HL-60 (cell line): ENCODE measurements at regions not wholly inside any gene's neighbourhood (a gene's known extent, or its start where the extent isn't known, plus 50 kb on each side); places are given as distances from the start of the nearest gene placed in this dataset.

Experiments
- POLR2AphosphoS5 ChIP-seq: IDR thresholded peaks from 2 replicates; pipeline ENCODE4 v1.6.1; 2012; ENCODE audit warnings: low read depth
- TF ChIP-seq, protein P1 (sequence below): IDR thresholded peaks from one replicate; pipeline ENCODE4 v1.5.1; 2011; ENCODE audit warnings: low read length, control low read depth, inconsistent platforms; ENCODE audit not compliant: insufficient read depth

DNA sequence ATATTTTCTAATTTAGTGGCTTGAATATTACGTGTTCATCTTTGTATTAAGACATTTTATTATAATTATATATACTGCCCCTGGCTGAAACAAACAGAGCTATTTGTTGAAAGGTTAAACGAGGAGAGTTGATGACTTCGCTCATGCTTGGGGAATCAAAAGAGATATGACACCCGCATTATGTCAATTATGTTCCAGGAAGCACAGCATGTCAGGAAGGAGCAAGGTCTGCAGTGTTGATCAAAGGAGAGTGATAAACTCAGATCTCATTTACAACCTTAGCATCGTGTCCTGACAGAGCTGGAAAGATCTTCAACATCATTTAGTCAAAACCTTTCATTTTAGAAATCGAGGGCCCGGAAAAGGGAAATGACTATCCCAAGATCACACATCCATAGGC, 510.1 kb downstream of the TDRD15 start:
- TF ChIP-seq, protein P1, sequence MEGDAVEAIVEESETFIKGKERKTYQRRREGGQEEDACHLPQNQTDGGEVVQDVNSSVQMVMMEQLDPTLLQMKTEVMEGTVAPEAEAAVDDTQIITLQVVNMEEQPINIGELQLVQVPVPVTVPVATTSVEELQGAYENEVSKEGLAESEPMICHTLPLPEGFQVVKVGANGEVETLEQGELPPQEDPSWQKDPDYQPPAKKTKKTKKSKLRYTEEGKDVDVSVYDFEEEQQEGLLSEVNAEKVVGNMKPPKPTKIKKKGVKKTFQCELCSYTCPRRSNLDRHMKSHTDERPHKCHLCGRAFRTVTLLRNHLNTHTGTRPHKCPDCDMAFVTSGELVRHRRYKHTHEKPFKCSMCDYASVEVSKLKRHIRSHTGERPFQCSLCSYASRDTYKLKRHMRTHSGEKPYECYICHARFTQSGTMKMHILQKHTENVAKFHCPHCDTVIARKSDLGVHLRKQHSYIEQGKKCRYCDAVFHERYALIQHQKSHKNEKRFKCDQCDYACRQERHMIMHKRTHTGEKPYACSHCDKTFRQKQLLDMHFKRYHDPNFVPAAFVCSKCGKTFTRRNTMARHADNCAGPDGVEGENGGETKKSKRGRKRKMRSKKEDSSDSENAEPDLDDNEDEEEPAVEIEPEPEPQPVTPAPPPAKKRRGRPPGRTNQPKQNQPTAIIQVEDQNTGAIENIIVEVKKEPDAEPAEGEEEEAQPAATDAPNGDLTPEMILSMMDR: no peak
- no peak for TF ChIP-seq POLR2AphosphoS5
